Renal cortex interstitium (tissue), 11 donors: ENCODE measurements at regions not wholly inside any gene's neighbourhood (a gene's known extent, or its start where the extent isn't known, plus 50 kb on each side); places are given as distances from the start of the nearest gene placed in this dataset.
"Not testable (repeated sequence)": the region's sequence is repeated elsewhere in the genome, so short reads cannot be mapped to it uniquely, and the experiment has no call there.

Source experiments
- DNase-seq, 11 donors: peaks; one replicate each; pipeline ENCODE4 v3.0.0-alpha.2; 2013; ENCODE audit warnings: low read depth in 9 of 11, low spot score in 4 of 11; ENCODE audit errors: extremely low read depth in 1 of 11

GRCh38 chr13:111661052-111661451 is 340.6 kb downstream of the TEX29 start:
- DNase-seq, result no peak

DNA sequence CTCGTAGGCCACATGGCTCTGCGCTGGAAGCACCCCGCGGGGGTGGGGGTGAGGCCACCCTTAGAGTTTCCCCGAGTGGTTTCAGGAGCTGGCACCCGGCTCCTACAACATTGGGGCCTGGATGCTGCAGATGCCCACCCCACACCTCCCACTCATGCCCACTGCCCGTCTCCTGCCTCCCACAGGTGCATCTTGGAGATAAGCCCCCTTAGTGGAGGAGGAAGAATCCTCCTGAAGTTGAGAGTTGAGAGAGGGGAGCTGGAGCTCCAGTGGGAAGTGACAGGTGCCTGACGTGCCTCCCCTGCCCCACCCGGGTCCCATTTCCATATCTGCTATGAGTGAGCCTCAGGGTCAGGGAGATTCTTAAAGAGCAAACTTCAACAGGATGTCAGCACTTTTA is 341.3 kb downstream of the TEX29 start:
- no peak for DNase-seq

GRCh38 chr13:111662451-111662850 is 342.0 kb downstream of the TEX29 start:
- DNase-seq, result no peak

DNA sequence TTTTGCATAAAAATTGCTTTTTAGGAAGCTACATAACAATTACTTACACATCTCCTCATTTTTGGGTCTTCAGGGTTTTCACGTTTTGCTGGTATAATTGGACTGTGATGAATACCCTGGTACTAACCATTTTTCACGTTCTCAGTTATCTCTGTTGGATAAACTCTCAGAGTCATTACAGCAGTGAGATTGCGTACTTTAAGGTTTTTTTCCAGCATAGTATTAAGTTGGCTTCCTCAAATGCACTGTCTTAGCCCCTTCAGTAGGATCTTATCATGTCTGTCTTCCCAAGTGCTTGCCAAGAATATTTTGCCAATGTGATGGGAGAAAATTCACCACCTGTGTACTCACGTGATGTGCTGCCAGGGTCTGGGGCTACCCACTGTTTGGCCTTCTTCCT is 342.5 kb downstream of the TEX29 start:
- no peak for DNase-seq

DNA sequence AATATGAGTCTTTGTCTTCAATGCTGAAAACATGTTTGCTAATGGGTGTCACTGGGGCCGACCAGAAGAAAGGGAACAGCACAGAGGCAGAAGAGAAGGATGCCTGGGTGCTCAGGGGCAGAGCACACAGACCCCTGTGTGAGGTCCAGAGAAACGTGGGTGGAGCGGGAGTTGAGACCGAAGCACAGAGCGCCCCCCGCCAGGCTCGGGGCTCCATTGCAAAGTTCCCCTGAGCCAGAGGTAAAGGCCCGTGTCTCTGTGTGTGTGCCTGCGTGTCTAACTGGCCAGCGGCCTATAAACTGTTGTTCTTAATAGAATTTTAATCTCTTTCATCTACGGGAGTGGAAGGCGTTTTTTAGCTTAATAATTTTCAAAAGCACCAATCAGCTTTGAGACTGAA is 343.1 kb downstream of the TEX29 start:
- DNase-seq, result no peak

DNA sequence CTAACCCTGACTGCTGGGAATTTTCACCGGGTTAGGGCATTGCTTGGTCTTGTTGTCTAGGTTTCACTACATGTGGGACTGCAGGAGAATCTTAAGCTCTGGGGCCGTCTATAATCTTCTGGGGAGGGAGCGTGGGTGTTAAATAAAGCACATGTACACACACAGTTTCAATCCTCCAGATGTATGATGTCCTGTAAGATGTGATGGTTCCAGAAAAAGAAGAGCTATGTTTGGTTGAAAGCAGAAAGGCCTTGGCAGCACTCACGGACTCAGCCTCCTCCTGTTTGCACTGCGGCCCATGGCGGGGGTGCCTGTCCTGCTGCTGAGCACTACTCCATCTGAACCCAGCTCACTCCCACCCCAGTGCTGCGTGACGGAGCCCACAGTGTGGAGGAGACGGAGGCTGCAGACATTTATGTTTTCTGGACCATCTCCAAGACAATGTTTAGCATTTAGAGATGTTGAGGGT is 343.5 kb downstream of the TEX29 start:
- peak in 2 of 11 donors; percentile 34 to 47 for DNase-seq

- no peak for DNase-seq
These were observed 344.3 kb downstream of the TEX29 start for GRCh38 chr13:111664696-111665095.

DNA sequence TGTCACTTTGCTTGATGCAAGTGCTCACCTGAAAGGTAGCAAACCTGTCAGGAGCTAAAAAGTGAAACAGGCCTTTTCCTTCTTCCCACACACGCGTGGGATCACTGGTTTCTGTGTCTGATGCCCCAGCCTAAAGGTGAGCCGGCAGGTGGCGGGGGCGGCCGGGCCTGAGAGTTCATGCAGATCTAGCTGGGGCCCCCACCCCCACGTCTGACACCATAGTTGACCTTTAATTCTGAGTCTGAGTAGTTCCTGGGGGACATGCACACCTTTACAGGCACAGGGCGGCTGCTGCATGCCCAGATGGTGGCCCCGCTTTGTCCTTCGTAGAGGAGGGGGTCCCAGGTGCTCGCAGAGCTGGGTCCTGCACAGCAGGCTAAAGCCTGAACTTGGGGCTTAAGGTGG is 345.3 kb downstream of the TEX29 start:
- no peak for DNase-seq

DNA sequence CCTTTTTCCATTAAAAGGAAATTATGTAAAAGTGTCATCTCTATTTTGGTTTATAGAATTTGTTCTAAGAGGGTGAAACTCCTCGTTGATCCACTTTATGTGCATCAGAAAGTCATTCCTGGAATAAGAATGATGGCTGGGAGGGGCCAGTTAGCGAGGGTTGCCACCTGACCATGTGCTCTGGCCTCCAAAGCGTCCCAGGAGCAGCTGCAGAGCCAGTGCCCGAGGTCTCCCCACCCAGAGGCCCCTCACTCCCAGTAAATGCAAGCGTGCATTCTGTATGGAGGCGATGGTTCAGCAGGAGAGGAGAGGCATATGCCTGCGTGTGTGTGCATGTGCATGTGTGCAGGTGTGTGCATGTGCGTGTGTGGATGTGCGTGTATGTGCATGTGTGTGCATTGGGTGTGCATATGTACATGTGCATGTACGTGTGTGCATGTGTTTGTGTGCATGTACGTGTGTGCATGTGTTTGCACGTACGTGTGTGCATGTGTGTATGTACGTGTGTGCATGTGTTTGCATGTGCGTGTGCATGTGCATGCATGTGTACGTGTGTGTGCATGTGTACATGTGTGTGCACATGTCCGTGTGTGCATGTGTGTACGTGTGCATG is 345.8 kb downstream of the TEX29 start:
- no peak for DNase-seq

DNA sequence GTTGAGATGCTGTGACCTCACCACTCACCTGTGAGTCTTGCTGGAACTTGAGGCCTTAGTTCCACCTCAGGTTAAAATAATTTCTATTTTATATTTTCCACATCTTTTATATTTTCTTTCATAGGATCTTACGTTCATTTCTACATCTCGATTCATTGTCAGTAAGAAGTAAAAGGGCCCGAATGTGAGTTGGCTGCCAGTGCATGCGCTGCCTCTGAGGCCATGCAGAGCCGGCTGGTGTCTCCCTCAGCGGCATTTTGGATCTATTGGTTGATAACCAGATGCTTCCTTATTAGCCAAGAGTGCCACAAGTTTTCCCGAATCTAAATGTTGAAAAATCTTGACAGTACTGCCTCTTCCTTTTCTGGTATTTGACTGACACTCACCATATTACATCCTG is 347.3 kb downstream of the TEX29 start:
- DNase-seq, result no peak

DNA sequence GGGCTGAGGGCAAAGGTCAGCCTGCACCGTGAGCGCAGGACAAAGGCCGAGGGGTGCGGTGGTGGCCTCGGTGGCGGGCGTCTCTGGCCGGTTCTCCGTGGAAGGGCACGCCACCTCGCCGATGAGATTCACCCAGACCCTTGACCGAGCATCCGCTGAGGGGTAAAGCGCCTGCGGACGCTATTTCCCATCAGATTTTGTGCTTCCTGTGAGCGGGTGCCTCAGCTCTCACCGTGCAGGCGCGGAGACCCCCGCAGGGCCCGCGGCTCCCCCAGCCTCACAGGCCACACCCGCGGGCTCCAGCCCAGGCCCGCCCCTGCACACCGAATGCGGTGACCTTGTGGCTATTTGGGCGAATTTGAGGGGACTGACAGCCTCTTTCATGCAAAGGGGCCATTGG is 348.0 kb downstream of the TEX29 start:
- no peak for DNase-seq

DNA sequence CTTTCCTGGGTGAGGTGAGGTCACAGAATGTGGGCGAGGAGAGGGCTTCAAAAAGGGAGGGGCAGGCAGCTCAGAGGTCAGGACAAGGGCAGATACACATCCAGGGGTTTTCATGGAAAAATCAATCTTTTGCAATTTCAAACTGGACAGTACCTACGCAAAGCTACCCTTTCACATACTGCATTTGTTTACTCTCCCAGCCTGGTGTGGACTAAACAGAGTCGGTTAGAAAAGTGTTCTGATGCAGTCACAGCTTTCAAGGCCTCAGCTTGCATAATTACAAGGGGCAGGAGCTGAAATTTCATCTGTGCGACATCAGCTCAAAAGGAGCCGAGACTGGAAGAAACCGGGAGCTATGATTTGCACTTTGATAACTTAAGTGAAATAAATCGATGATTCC is 351.8 kb downstream of the TEX29 start:
- not testable (repeated sequence) for DNase-seq

- not testable (repeated sequence) for DNase-seq
These were observed 357.9 kb downstream of the TEX29 start for GRCh38 chr13:111678120-111678882.

GRCh38 chr13:111679645-111680044 is 359.2 kb downstream of the TEX29 start:
- not testable (repeated sequence) for DNase-seq

DNA sequence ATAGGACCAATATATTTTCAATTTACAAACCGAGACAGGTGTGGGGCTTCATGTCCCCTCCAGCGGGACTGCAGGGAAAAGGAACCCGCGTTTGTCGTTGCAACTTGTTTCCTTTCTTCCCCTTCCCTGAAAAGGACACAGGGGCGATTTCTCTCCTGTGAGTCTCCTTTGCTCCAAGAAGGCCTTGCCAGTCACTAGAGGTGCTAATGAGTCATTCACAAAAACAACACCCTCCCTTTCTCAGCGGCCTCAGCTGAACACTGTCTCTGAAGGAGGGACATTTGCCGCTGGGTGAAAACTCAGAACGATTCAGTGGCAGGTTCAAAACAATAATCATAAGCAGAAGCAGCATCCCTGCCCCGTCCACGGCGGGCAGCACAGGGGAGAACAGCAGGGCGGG is 359.7 kb downstream of the TEX29 start:
- not testable (repeated sequence) for DNase-seq

DNA sequence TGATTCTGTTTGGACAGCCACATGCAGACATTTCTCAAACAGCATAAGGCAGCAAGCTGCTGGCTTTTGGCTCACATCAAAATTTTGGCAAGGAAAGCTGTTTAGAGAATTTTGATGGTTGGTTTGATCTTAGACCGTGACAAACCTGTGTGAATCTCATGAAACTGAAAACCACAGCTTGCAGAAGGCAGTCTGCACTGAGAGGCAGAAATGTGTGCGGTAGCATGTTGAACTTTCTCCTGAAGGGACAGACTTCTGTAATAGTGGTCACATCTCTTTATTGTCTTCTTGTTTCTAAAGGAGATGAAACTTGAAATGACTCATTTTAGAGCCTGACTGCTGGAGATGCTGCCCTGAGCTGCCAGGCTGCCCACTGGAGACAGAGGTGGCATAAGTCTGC is 371.6 kb downstream of the TEX29 start:
- DNase-seq, result not testable (repeated sequence)

GRCh38 chr13:111696121-111696520 is 370.8 kb upstream of the SOX1 start:
- not testable (repeated sequence) for DNase-seq

- DNase-seq, result not testable (repeated sequence)
These were observed 364.9 kb upstream of the SOX1 start for GRCh38 chr13:111702059-111702458.
